GM12891 (cell line): ENCODE measurements at regions not wholly inside any gene's neighbourhood (a gene's known extent, or its start where the extent isn't known, plus 50 kb on each side); places are given as distances from the start of the nearest gene placed in this dataset.

Experiments used
- PAX5 ChIP-seq: IDR thresholded peaks from 2 replicates; pipeline ENCODE4 v1.6.1; 2011; ENCODE audit warnings: low read length, moderate library complexity, mild to moderate bottlenecking; ENCODE audit not compliant: insufficient read depth, severe bottlenecking
- POLR2A ChIP-seq: IDR thresholded peaks from 2 replicates; pipeline ENCODE4 v1.6.1; 2011; ENCODE audit warnings: low read depth, low read length, control low read depth
- POLR2AphosphoS5 ChIP-seq: IDR thresholded peaks from 2 replicates; pipeline ENCODE4 v1.6.1; 2011; ENCODE audit warnings: low read depth, low read length, control low read depth
- TAF1 ChIP-seq: IDR thresholded peaks from 2 replicates; pipeline ENCODE4 v1.6.1; 2011; ENCODE audit warnings: low read depth, low read length, control low read depth

DNA sequence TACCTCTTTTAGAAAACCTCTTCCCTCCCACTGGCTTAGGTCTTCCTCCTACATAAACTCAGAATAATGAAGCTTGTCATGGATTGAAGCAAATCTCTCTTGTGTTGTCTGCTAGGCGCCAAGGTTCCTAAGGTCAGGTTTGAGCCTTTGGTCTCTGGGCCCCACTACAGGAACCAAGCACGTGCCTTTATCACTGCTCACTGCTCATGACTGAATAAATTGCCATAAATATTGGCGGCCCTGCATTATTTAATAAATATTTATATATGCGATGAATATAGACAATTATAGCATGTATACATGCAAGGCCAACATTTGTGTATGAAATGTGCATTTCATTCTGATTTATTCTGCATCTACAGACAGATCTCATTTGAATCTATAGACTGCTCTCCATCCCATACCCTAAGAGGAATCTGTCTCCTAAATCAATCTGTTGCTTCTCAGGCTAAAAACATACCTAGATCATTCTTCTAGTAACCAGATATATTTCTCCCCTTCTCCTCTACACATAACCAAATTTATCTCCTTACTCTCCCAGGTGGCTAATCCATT is 1717.6 kb upstream of the TENM3 start:
- no peak for TF ChIP-seq POLR2AphosphoS5
- no peak for TF ChIP-seq PAX5
- TF ChIP-seq POLR2A: no peak
- TF ChIP-seq TAF1: no peak
